ENCODE measurements at regions not wholly inside any gene's neighbourhood (a gene's known extent, or its start where the extent isn't known, plus 50 kb on each side); places are given as distances from the start of the nearest gene placed in this dataset.

- FAIRE-seq (no peak), DNase-seq (ENCODE audit: low read depth, low spot score) (no peak)
- H3K9ac ChIP-seq (ENCODE audit: control insufficient read depth, extremely low read depth, insufficient read depth, low read length) = no peak overlapping the region
- H3K4me3 ChIP-seq (ENCODE audit: control insufficient read depth in 2 of 3, extremely low read depth in 1 of 3, insufficient read depth in 2 of 3, low read depth in 1 of 3, low read length in 3 of 3) = no peak overlapping the region
- no peaks in the 10 kb centered on the region for H3K4me1 ChIP-seq (ENCODE audit: control insufficient read depth, extremely low read depth, insufficient read depth, low read length)
- no peaks in the 10 kb centered on the region for H3K9me3 ChIP-seq (ENCODE audit: control insufficient read depth, low read depth, low read length)
- TF ChIP-seq CTCF (optimal IDR thresholded peaks at IDR 0.05 in 1 of 3, IDR thresholded peaks at IDR 0.05 in 1 of 3, conservative IDR thresholded peaks at IDR 0.05 in 1 of 3; ENCODE audit: extremely low read depth in 1 of 3, insufficient read depth in 2 of 3, low read length in 3 of 3) (no peak), EZH2 (IDR thresholded peaks at IDR 0.05; ENCODE audit: low read length) (no peak)
- no peak overlapping the region for H3K4me2 ChIP-seq (ENCODE audit: control insufficient read depth, extremely low read depth, insufficient read depth, low read depth, low read length)
- H3K27ac ChIP-seq (ENCODE audit: control insufficient read depth, insufficient read depth, low read length) = no peak overlapping the region
- no peaks in the 10 kb centered on the region for H3K27me3 ChIP-seq (ENCODE audit: control insufficient read depth, extremely low read depth, insufficient read depth, low read length)
- no peaks in the 10 kb centered on the region for H3K79me2 ChIP-seq (ENCODE audit: control insufficient read depth, insufficient read depth, low read length)
- H3K9me1 ChIP-seq (ENCODE audit: control insufficient read depth, extremely low read depth, insufficient read depth, low read length) = no peaks in the 10 kb centered on the region
- H3K36me3 ChIP-seq (ENCODE audit: control insufficient read depth in 2 of 2, extremely low read depth in 1 of 2, insufficient read depth in 2 of 2, low read length in 2 of 2) = peaks cover 3% of the 10 kb centered on the region in 2 experiments
- no peaks in the 10 kb centered on the region for H4K20me1 ChIP-seq (ENCODE audit: control insufficient read depth, extremely low read depth, insufficient read depth, low read length)
- dilution Hi-C loops (cut with MboI; ENCODE audit: extremely low pct_ligation_motif_present, low sequenced_read_pairs) = no loop called here
- H2AFZ ChIP-seq (ENCODE audit: control insufficient read depth, low read length) = no peak overlapping the region
These were observed 180.2 kb upstream of the AKR1E2 start for GRCh38 chr10:4645836-4646235.

GRCh38 chr10:4643471-4643870 is 182.5 kb upstream of the AKR1E2 start:
- Histone ChIP-seq H4K20me1 (ENCODE audit: control insufficient read depth, extremely low read depth, insufficient read depth, low read length) (no peaks in the 10 kb centered on the region), H3K4me3 (ENCODE audit: control insufficient read depth in 2 of 3, extremely low read depth in 1 of 3, insufficient read depth in 2 of 3, low read depth in 1 of 3, low read length in 3 of 3) (no peak overlapping the region), H3K9ac (ENCODE audit: control insufficient read depth, extremely low read depth, insufficient read depth, low read length) (no peak overlapping the region), H2AFZ (ENCODE audit: control insufficient read depth, low read length) (no peak overlapping the region), H3K4me2 (ENCODE audit: control insufficient read depth, extremely low read depth, insufficient read depth, low read depth, low read length) (no peak overlapping the region), H3K27me3 (ENCODE audit: control insufficient read depth, extremely low read depth, insufficient read depth, low read length) (no peaks in the 10 kb centered on the region), H3K9me1 (ENCODE audit: control insufficient read depth, extremely low read depth, insufficient read depth, low read length) (no peaks in the 10 kb centered on the region), H3K36me3 (ENCODE audit: control insufficient read depth in 2 of 2, extremely low read depth in 1 of 2, insufficient read depth in 2 of 2, low read length in 2 of 2) (no peaks in the 10 kb centered on the region), H3K27ac (ENCODE audit: control insufficient read depth, insufficient read depth, low read length) (no peak overlapping the region), H3K9me3 (ENCODE audit: control insufficient read depth, low read depth, low read length) (no peaks in the 10 kb centered on the region), H3K79me2 (ENCODE audit: control insufficient read depth, insufficient read depth, low read length) (no peaks in the 10 kb centered on the region), H3K4me1 (ENCODE audit: control insufficient read depth, extremely low read depth, insufficient read depth, low read length) (no peaks in the 10 kb centered on the region)
- TF ChIP-seq CTCF (optimal IDR thresholded peaks at IDR 0.05 in 1 of 3, IDR thresholded peaks at IDR 0.05 in 1 of 3, conservative IDR thresholded peaks at IDR 0.05 in 1 of 3; ENCODE audit: extremely low read depth in 1 of 3, insufficient read depth in 2 of 3, low read length in 3 of 3) (no peak), EZH2 (IDR thresholded peaks at IDR 0.05; ENCODE audit: low read length) (no peak)
- no peak for FAIRE-seq
- no peak for DNase-seq (ENCODE audit: low read depth, low spot score)
- dilution Hi-C loops (cut with MboI; ENCODE audit: extremely low pct_ligation_motif_present, low sequenced_read_pairs) = no loop called here

Measured in keratinocyte (primary cell).